ENCODE measurements at regions not wholly inside any gene's neighbourhood (a gene's known extent, or its start where the extent isn't known, plus 50 kb on each side); places are given as distances from the start of the nearest gene placed in this dataset.

GRCh38 chr10:33454554-33454953 lies 120.1 kb upstream of the NRP1 start:
- Histone ChIP-seq H2AFZ (ENCODE audit: insufficient read depth, low read depth, low read length, poor library complexity, severe bottlenecking) (no peak overlapping the region), H3K9ac (ENCODE audit: insufficient read depth, low read length, poor library complexity, severe bottlenecking) (no peak overlapping the region), H3K4me3 (replicated peaks in 1 of 3; ENCODE audit: low read depth in 2 of 3, low read length in 3 of 3) (no peak overlapping the region), H3K27ac (ENCODE audit: low read depth in 1 of 2, low read length in 2 of 2) (no peak overlapping the region), H3K79me2 (ENCODE audit: insufficient read depth, low read length) (no peaks in the 10 kb centered on the region), H3K4me2 (replicated peaks; ENCODE audit: extremely low read depth, low read length, poor library complexity, severe bottlenecking) (no peak overlapping the region), H4K20me1 (ENCODE audit: insufficient read depth, low read length) (no peaks in the 10 kb centered on the region), H3K27me3 (ENCODE audit: control insufficient read depth in 2 of 2, insufficient read depth in 2 of 2, low read length in 2 of 2) (no peaks in the 10 kb centered on the region), H3K36me3 (replicated peaks in 1 of 2; ENCODE audit: control insufficient read depth in 1 of 2, insufficient read depth in 2 of 2, low read length in 2 of 2) (no peaks in the 10 kb centered on the region), H3K4me1 (ENCODE audit: control insufficient read depth in 1 of 2, insufficient read depth in 2 of 2, low read length in 2 of 2) (peaks cover 0 to 7% of the 10 kb centered on the region in 2 donors), H3K9me3 (replicated peaks in 1 of 2; ENCODE audit: control insufficient read depth in 1 of 2, insufficient read depth in 1 of 2, low read length in 2 of 2) (no peaks in the 10 kb centered on the region)
- Mint-ChIP-seq H3K9me3 (peaks cover 0 to 5% (median 4%) of the 10 kb centered on the region in 7 donors), H3K27ac (no peak overlapping the region), H3K27me3 (ENCODE audit: low read depth in 3 of 3) (peaks cover 0 to 4% (median 2%) of the 10 kb centered on the region in 3 donors), H3K4me1 (no peaks in the 10 kb centered on the region), H3K36me3 (no peaks in the 10 kb centered on the region), H3K4me3 (no peak overlapping the region)
- DNase-seq: no peak
- TF ChIP-seq CTCF (IDR thresholded peaks at IDR 0.05): no peak
- intact Hi-C loops (cut with micrococcal nuclease): no loop called here
- no CpG with 5 or more reads among the region's 2 CpGs for WGBS (ENCODE audit: insufficient coverage)

GRCh38 chr10:33453081-33454025 lies 118.9 kb upstream of the NRP1 start:
- H3K79me2 ChIP-seq (ENCODE audit: insufficient read depth, low read length): no peaks in the 10 kb centered on the region
- no peaks in the 10 kb centered on the region for H3K9me3 ChIP-seq (replicated peaks in 1 of 2; ENCODE audit: control insufficient read depth in 1 of 2, insufficient read depth in 1 of 2, low read length in 2 of 2)
- no peak overlapping the region for H3K4me2 ChIP-seq (replicated peaks; ENCODE audit: extremely low read depth, low read length, poor library complexity, severe bottlenecking)
- H3K4me1 ChIP-seq (ENCODE audit: control insufficient read depth in 1 of 2, insufficient read depth in 2 of 2, low read length in 2 of 2): peaks cover 0 to 7% of the 10 kb centered on the region in 2 donors
- no peak overlapping the region for H3K27ac ChIP-seq (ENCODE audit: low read depth in 1 of 2, low read length in 2 of 2)
- no peak overlapping the region for H3K4me3 ChIP-seq (replicated peaks in 1 of 3; ENCODE audit: low read depth in 2 of 3, low read length in 3 of 3)
- Mint-ChIP-seq H3K27ac (no peak overlapping the region), H3K4me1 (no peaks in the 10 kb centered on the region), H3K4me3 (no peak overlapping the region), H3K9me3 (peaks cover 0 to 7% (median 4%) of the 10 kb centered on the region in 7 donors), H3K27me3 (ENCODE audit: low read depth in 3 of 3) (peaks cover 0 to 6% (median 4%) of the 10 kb centered on the region in 3 donors), H3K36me3 (no peaks in the 10 kb centered on the region)
- no peak for DNase-seq
- no peaks in the 10 kb centered on the region for H3K36me3 ChIP-seq (replicated peaks in 1 of 2; ENCODE audit: control insufficient read depth in 1 of 2, insufficient read depth in 2 of 2, low read length in 2 of 2)
- no peak overlapping the region for H2AFZ ChIP-seq (ENCODE audit: insufficient read depth, low read depth, low read length, poor library complexity, severe bottlenecking)
- H3K27me3 ChIP-seq (ENCODE audit: control insufficient read depth in 2 of 2, insufficient read depth in 2 of 2, low read length in 2 of 2): no peaks in the 10 kb centered on the region
- H3K9ac ChIP-seq (ENCODE audit: insufficient read depth, low read length, poor library complexity, severe bottlenecking): no peak overlapping the region
- TF ChIP-seq CTCF (IDR thresholded peaks at IDR 0.05): no peak
- no peaks in the 10 kb centered on the region for H4K20me1 ChIP-seq (ENCODE audit: insufficient read depth, low read length)
- intact Hi-C loops (cut with micrococcal nuclease): no loop called here
- WGBS (ENCODE audit: insufficient coverage): 87% methylated on average over 3 of the region's 9 CpGs

Measured in CD14-positive monocyte (primary cell).